HepG2 (cell line): ENCODE measurements at regions not wholly inside any gene's neighbourhood (a gene's known extent, or its start where the extent isn't known, plus 50 kb on each side); places are given as distances from the start of the nearest gene placed in this dataset.

Source experiments
- GTF2F1 ChIP-seq: fragments of 150-350 bp; IDR thresholded peaks from 2 replicates; pipeline ENCODE4 v1.6.1; 2014; ENCODE audit warnings: low read length
- TARDBP ChIP-seq: sonication (generic); formaldehyde crosslinking; IDR thresholded peaks from 2 replicates; pipeline ENCODE4 v1.8.0; 2022; ENCODE audit warnings: mild to moderate bottlenecking, missing genetic modification reagents
- ZBTB8A ChIP-seq: sonication (generic); formaldehyde crosslinking; IDR thresholded peaks from 2 replicates; pipeline ENCODE4 v1.4.0; 2020; ENCODE audit warnings: mild to moderate bottlenecking, low read depth, missing genetic modification reagents, borderline replicate concordance
- ZNF766 ChIP-seq: sonication (generic); formaldehyde crosslinking; IDR thresholded peaks from 2 replicates; pipeline ENCODE4 v1.5.0; 2020; ENCODE audit warnings: missing genetic modification reagents, borderline replicate concordance
- TF ChIP-seq, protein P1 (sequence below): sonication (generic); formaldehyde crosslinking; IDR thresholded peaks from 2 replicates; pipeline ENCODE4 v1.8.1; 2023; ENCODE audit warnings: missing genetic modification reagents, inconsistent platforms, borderline replicate concordance
- TF ChIP-seq, protein P2 (sequence below): sonication (generic); formaldehyde crosslinking; IDR thresholded peaks from 2 replicates; pipeline ENCODE4 v1.5.0; 2020; ENCODE audit warnings: mild to moderate bottlenecking, missing genetic modification reagents, moderate library complexity

DNA sequence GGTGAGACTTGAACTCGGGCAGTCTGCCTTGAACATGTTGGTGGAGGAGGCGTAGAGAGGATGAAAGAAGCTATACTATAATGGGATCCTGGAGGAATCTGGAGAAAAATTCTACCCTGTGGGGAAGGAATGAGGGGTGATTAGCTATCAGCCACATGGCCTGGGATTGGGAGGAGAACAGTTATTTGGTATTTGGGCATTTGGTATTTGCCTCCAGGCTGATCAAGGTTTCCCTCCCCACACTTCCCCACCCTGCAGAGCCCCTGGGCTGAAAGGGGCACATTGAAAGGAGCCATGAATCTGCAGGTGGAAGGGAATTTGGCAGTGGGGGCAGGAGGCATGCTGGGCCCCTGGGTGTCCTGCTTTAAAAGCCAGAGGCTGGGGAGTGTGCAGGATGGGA, 235.3 kb downstream of the INHBA start:
- TF ChIP-seq ZBTB8A (no peak), TARDBP (CRISPR knock-in tag) (no peak), ZNF766 (CRISPR knock-in tag) (no peak), GTF2F1 (no peak)
- TF ChIP-seq, protein P1, sequence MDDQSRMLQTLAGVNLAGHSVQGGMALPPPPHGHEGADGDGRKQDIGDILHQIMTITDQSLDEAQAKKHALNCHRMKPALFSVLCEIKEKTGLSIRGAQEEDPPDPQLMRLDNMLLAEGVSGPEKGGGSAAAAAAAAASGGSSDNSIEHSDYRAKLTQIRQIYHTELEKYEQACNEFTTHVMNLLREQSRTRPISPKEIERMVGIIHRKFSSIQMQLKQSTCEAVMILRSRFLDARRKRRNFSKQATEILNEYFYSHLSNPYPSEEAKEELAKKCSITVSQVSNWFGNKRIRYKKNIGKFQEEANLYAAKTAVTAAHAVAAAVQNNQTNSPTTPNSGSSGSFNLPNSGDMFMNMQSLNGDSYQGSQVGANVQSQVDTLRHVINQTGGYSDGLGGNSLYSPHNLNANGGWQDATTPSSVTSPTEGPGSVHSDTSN (CRISPR knock-in tag), result no peak
- TF ChIP-seq, protein P2, sequence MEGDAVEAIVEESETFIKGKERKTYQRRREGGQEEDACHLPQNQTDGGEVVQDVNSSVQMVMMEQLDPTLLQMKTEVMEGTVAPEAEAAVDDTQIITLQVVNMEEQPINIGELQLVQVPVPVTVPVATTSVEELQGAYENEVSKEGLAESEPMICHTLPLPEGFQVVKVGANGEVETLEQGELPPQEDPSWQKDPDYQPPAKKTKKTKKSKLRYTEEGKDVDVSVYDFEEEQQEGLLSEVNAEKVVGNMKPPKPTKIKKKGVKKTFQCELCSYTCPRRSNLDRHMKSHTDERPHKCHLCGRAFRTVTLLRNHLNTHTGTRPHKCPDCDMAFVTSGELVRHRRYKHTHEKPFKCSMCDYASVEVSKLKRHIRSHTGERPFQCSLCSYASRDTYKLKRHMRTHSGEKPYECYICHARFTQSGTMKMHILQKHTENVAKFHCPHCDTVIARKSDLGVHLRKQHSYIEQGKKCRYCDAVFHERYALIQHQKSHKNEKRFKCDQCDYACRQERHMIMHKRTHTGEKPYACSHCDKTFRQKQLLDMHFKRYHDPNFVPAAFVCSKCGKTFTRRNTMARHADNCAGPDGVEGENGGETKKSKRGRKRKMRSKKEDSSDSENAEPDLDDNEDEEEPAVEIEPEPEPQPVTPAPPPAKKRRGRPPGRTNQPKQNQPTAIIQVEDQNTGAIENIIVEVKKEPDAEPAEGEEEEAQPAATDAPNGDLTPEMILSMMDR (CRISPR knock-in tag), result no peak
